Astrocyte (in vitro differentiated cells and primary cell): ENCODE measurements at regions not wholly inside any gene's neighbourhood (a gene's known extent, or its start where the extent isn't known, plus 50 kb on each side); places are given as distances from the start of the nearest gene placed in this dataset.

ENCODE experiments used
- DNase-seq: peaks from one replicate; pipeline ENCODE4 v3.0.0-alpha.2; 2010; ENCODE audit warnings: low read depth
- FAIRE-seq: peaks from 2 replicates; lab custom pipeline; 2011; peaks lifted over from hg19 to GRCh38; lab: Jason Lieb, UNC
- H2AFZ ChIP-seq: 2 replicates; pipeline ENCODE4 v1.6.0; 2012; ENCODE audit warnings: low read depth, low read length, inconsistent platforms
- H3K27ac ChIP-seq: 2 replicates; pipeline ENCODE4 v1.5.1; 2011; ENCODE audit warnings: low read depth, low read length, inconsistent platforms
- H3K27me3 ChIP-seq: 2 replicates; pipeline ENCODE4 v1.6.0; 2011; ENCODE audit warnings: low read length, inconsistent platforms; ENCODE audit not compliant: insufficient read depth
- H3K36me3 ChIP-seq: 2 replicates; pipeline ENCODE4 v1.5.1; 2011; ENCODE audit warnings: low read length, inconsistent platforms; ENCODE audit not compliant: insufficient read depth
- H3K4me1 ChIP-seq: 2 replicates; pipeline ENCODE4 v1.5.1; 2011; ENCODE audit warnings: low read length, inconsistent platforms; ENCODE audit not compliant: insufficient read depth
- H3K4me2 ChIP-seq: 2 replicates; pipeline ENCODE4 v1.6.0; 2012; ENCODE audit warnings: low read length, inconsistent platforms
- H3K4me3 ChIP-seq: 2 replicates; pipeline ENCODE4 v1.5.1; 2011; ENCODE audit warnings: low read depth, mild to moderate bottlenecking, low read length, inconsistent platforms; ENCODE audit not compliant: insufficient read depth
- H3K79me2 ChIP-seq: 2 replicates; pipeline ENCODE4 v1.6.0; 2012; ENCODE audit warnings: mild to moderate bottlenecking, low read length, inconsistent platforms; ENCODE audit not compliant: insufficient read depth
- H3K9ac ChIP-seq: 2 replicates; pipeline ENCODE4 v1.6.0; 2012; ENCODE audit warnings: mild to moderate bottlenecking, low read length, inconsistent platforms
- H3K9me3 ChIP-seq: 2 replicates; pipeline ENCODE4 v1.5.1; 2012; ENCODE audit warnings: low read depth, mild to moderate bottlenecking, low read length, inconsistent platforms; ENCODE audit not compliant: insufficient read depth
- H4K20me1 ChIP-seq: 2 replicates; pipeline ENCODE4 v1.6.0; 2012; ENCODE audit warnings: low read length, inconsistent platforms; ENCODE audit not compliant: insufficient read depth
- H3K27ac Mint-ChIP-seq: one replicate; pipeline ENCODE4 v1.8.0; 2021; ENCODE audit warnings: mild to moderate bottlenecking, mixed read lengths; ENCODE audit not compliant: unreplicated experiment
- H3K27me3 Mint-ChIP-seq: one replicate; pipeline ENCODE4 v1.8.0; 2021; ENCODE audit warnings: low read depth, mixed read lengths; ENCODE audit not compliant: unreplicated experiment
- H3K36me3 Mint-ChIP-seq: one replicate; pipeline ENCODE4 v1.8.0; 2021; ENCODE audit warnings: low read depth, mixed read lengths; ENCODE audit not compliant: unreplicated experiment
- H3K4me1 Mint-ChIP-seq: one replicate; pipeline ENCODE4 v1.8.0; 2021; ENCODE audit warnings: low read depth, mixed read lengths; ENCODE audit not compliant: unreplicated experiment
- H3K4me3 Mint-ChIP-seq: one replicate; pipeline ENCODE4 v1.8.0; 2021; ENCODE audit warnings: mild to moderate bottlenecking, moderate library complexity, mixed read lengths; ENCODE audit not compliant: unreplicated experiment
- H3K9me3 Mint-ChIP-seq: one replicate; pipeline ENCODE4 v1.8.0; 2021; ENCODE audit warnings: mild to moderate bottlenecking, mixed read lengths; ENCODE audit not compliant: unreplicated experiment
- CTCF ChIP-seq: IDR thresholded peaks from 2 replicates; pipeline ENCODE4 v1.5.1; 2011; ENCODE audit warnings: low read depth, mild to moderate bottlenecking, inconsistent platforms, low read length, moderate library complexity; ENCODE audit not compliant: insufficient read depth
- EZH2 ChIP-seq: IDR thresholded peaks from 2 replicates; pipeline ENCODE4 v1.6.1; 2012; ENCODE audit warnings: mild to moderate bottlenecking, low read length, inconsistent platforms; ENCODE audit not compliant: insufficient read depth

- no peak overlapping the region for H3K4me3 Mint-ChIP-seq
- peak overlapping the region; percentile 47 for H3K4me2 ChIP-seq
- no peaks in the 10 kb centered on the region for H3K36me3 ChIP-seq
- no peaks in the 10 kb centered on the region for H3K4me1 Mint-ChIP-seq
- H3K79me2 ChIP-seq = no peaks in the 10 kb centered on the region
- peaks cover 2% of the 10 kb centered on the region for H3K27me3 ChIP-seq
- no peak overlapping the region for H3K27ac ChIP-seq
- H3K9me3 ChIP-seq = no peaks in the 10 kb centered on the region
- no peaks in the 10 kb centered on the region for H4K20me1 ChIP-seq
- no peak overlapping the region for H3K27ac Mint-ChIP-seq
- no peak for DNase-seq
- H2AFZ ChIP-seq = peak overlapping the region; percentile 14
- FAIRE-seq = no peak
- no peaks in the 10 kb centered on the region for H3K4me1 ChIP-seq
- no peaks in the 10 kb centered on the region for H3K9me3 Mint-ChIP-seq
- H3K4me3 ChIP-seq = no peak overlapping the region
- no peak for TF ChIP-seq EZH2
- no peak for TF ChIP-seq CTCF
- no peak overlapping the region for H3K9ac ChIP-seq
- H3K27me3 Mint-ChIP-seq = peaks cover 2% of the 10 kb centered on the region
- H3K36me3 Mint-ChIP-seq = no peaks in the 10 kb centered on the region
These were observed 866.0 kb upstream of the NR2F2 start for GRCh38 chr15:95464509-95464908.

- no peak overlapping the region for H3K27ac ChIP-seq
- no peaks in the 10 kb centered on the region for H3K27me3 ChIP-seq
- Mint-ChIP-seq H3K27me3 (peaks cover 2% of the 10 kb centered on the region), H3K27ac (no peak overlapping the region), H3K4me1 (no peaks in the 10 kb centered on the region), H3K36me3 (no peaks in the 10 kb centered on the region), H3K9me3 (no peaks in the 10 kb centered on the region), H3K4me3 (no peak overlapping the region)
- H3K9me3 ChIP-seq = no peaks in the 10 kb centered on the region
- H3K4me2 ChIP-seq = no peak overlapping the region
- H3K4me1 ChIP-seq = no peaks in the 10 kb centered on the region
- no peak overlapping the region for H3K9ac ChIP-seq
- no peaks in the 10 kb centered on the region for H3K79me2 ChIP-seq
- TF ChIP-seq CTCF = no peak
- no peak for TF ChIP-seq EZH2
- H3K36me3 ChIP-seq = no peaks in the 10 kb centered on the region
- FAIRE-seq (no peak), DNase-seq (no peak)
- no peaks in the 10 kb centered on the region for H4K20me1 ChIP-seq
- no peak overlapping the region for H3K4me3 ChIP-seq
- no peak overlapping the region for H2AFZ ChIP-seq
These were observed 861.7 kb upstream of the NR2F2 start for GRCh38 chr15:95468820-95469219.

GRCh38 chr15:95469496-95470000 lies 861.0 kb upstream of the NR2F2 start:
- H4K20me1 ChIP-seq = no peaks in the 10 kb centered on the region

More at GRCh38 chr15:95469496-95470000, 861.0 kb upstream of the NR2F2 start:
- no peaks in the 10 kb centered on the region for H3K4me1 Mint-ChIP-seq
- H3K9me3 Mint-ChIP-seq = no peaks in the 10 kb centered on the region
- FAIRE-seq = no peak
- H3K36me3 ChIP-seq = no peaks in the 10 kb centered on the region
- H3K27ac Mint-ChIP-seq = no peak overlapping the region
- DNase-seq = no peak
- TF ChIP-seq CTCF (no peak), EZH2 (no peak)
- H3K36me3 Mint-ChIP-seq = no peaks in the 10 kb centered on the region
- H3K4me1 ChIP-seq = no peaks in the 10 kb centered on the region
- H3K27me3 ChIP-seq = no peaks in the 10 kb centered on the region
- no peaks in the 10 kb centered on the region for H3K79me2 ChIP-seq
- H3K27me3 Mint-ChIP-seq = peaks cover 2% of the 10 kb centered on the region
- H3K9ac ChIP-seq = no peak overlapping the region
- H3K4me3 ChIP-seq = no peak overlapping the region
- H2AFZ ChIP-seq = no peak overlapping the region
- H3K4me2 ChIP-seq = no peak overlapping the region
- H3K9me3 ChIP-seq = no peaks in the 10 kb centered on the region
- no peak overlapping the region for H3K27ac ChIP-seq
- no peak overlapping the region for H3K4me3 Mint-ChIP-seq
